ENCODE measurements at regions not wholly inside any gene's neighbourhood (a gene's known extent, or its start where the extent isn't known, plus 50 kb on each side); places are given as distances from the start of the nearest gene placed in this dataset.

- H3K27ac ChIP-seq: no peak overlapping the region
- ATAC-seq (no peak), DNase-seq (no peak)
- H3K4me1 ChIP-seq: no peaks in the 10 kb centered on the region
- WGBS (ENCODE audit: insufficient coverage, low coverage, low lambda C conversion rate, missing lambda C conversion rate): 30% methylated on average over 3 of the region's 14 CpGs
- H3K27me3 ChIP-seq: no peaks in the 10 kb centered on the region
- no peaks in the 10 kb centered on the region for H3K36me3 ChIP-seq
- H3K9me3 ChIP-seq: no peaks in the 10 kb centered on the region
- TF ChIP-seq, protein P1, sequence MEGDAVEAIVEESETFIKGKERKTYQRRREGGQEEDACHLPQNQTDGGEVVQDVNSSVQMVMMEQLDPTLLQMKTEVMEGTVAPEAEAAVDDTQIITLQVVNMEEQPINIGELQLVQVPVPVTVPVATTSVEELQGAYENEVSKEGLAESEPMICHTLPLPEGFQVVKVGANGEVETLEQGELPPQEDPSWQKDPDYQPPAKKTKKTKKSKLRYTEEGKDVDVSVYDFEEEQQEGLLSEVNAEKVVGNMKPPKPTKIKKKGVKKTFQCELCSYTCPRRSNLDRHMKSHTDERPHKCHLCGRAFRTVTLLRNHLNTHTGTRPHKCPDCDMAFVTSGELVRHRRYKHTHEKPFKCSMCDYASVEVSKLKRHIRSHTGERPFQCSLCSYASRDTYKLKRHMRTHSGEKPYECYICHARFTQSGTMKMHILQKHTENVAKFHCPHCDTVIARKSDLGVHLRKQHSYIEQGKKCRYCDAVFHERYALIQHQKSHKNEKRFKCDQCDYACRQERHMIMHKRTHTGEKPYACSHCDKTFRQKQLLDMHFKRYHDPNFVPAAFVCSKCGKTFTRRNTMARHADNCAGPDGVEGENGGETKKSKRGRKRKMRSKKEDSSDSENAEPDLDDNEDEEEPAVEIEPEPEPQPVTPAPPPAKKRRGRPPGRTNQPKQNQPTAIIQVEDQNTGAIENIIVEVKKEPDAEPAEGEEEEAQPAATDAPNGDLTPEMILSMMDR (IDR thresholded peaks at IDR 0.05): no peak
- no peak for TF ChIP-seq POLR2A (IDR thresholded peaks at IDR 0.05)
- H3K4me3 ChIP-seq: no peak overlapping the region
- intact Hi-C loops (cut with DNase I): no loop called here
These were observed 123.9 kb upstream of the VSTM2B start for GRCh38 chr19:29401712-29402421.

DNA sequence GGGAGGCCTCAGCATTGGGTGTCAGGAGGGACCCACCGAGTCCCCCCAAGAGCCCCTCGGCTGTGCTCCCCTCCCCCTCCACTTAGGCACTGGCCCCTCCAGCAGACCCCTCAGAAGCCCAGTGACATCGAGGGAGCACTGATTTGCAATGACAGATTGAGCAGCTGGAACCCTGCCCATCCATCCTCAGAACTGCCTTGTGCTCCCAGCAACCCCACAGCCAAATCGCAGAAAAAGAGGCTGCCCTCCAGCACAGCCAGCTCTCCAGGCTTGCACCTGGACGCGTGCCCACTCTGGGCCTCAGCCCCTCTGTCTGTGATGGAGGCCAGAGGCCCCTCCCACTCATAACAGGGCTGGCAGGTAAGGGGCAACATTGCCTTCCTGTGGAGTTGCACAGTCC lies 123.2 kb upstream of the VSTM2B start:
- ATAC-seq: no peak
- WGBS (ENCODE audit: insufficient coverage, low coverage, low lambda C conversion rate, missing lambda C conversion rate): 40% methylated on average over 1 of the region's 6 CpGs

DNA sequence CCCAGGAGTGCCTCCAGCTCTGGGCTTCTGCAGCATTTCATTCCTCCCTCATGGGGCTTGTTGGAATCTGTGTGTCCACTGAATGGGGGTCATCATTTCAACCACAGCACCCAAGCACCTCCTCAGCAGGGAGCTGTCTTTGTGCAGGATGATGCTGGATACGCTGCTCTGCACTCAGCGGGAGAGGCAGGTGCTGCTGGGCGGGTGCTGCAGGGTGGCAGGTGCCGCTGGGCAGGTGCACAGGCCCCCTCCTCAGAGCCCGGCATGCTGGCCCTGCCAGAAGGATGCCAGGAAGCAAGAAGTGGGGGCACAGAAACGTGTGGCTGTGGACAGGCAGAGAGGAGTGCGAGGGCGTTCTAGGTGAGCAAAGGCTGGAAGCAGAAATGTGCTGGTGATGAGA lies 121.8 kb upstream of the VSTM2B start:
- no peak for TF ChIP-seq POLR2A (IDR thresholded peaks at IDR 0.05)
- TF ChIP-seq, protein P1 (IDR thresholded peaks at IDR 0.05): no peak

More for the DNA sequence above, 123.2 kb upstream of the VSTM2B start:
- Histone ChIP-seq H3K27ac (no peak overlapping the region), H3K27me3 (no peaks in the 10 kb centered on the region), H3K4me3 (no peak overlapping the region), H3K4me1 (no peaks in the 10 kb centered on the region), H3K9me3 (no peaks in the 10 kb centered on the region), H3K36me3 (no peaks in the 10 kb centered on the region)
- DNase-seq: no peak
- intact Hi-C loops (cut with DNase I): no loop called here
- TF ChIP-seq, protein P1 (IDR thresholded peaks at IDR 0.05): no peak
- no peak for TF ChIP-seq POLR2A (IDR thresholded peaks at IDR 0.05)

GRCh38 chr19:29404951-29405727 lies 120.7 kb upstream of the VSTM2B start:
- no peaks in the 10 kb centered on the region for H3K4me1 ChIP-seq
- no peaks in the 10 kb centered on the region for H3K36me3 ChIP-seq
- 5% methylated on average over 14 of the region's 33 CpGs for WGBS (ENCODE audit: insufficient coverage, low coverage, low lambda C conversion rate, missing lambda C conversion rate)
- no peak overlapping the region for H3K27ac ChIP-seq
- no peak for TF ChIP-seq POLR2A (IDR thresholded peaks at IDR 0.05)
- TF ChIP-seq, protein P1 (IDR thresholded peaks at IDR 0.05): no peak
- intact Hi-C loops (cut with DNase I): no loop called here
- ATAC-seq (peak in 1 of 4 donors; percentile 19), DNase-seq (no peak)
- no peaks in the 10 kb centered on the region for H3K9me3 ChIP-seq
- no peaks in the 10 kb centered on the region for H3K27me3 ChIP-seq
- no peak overlapping the region for H3K4me3 ChIP-seq

More for the DNA sequence above, 121.8 kb upstream of the VSTM2B start:
- Histone ChIP-seq H3K27me3 (no peaks in the 10 kb centered on the region), H3K4me1 (no peaks in the 10 kb centered on the region), H3K9me3 (no peaks in the 10 kb centered on the region), H3K27ac (no peak overlapping the region), H3K36me3 (no peaks in the 10 kb centered on the region), H3K4me3 (no peak overlapping the region)
- no peak for DNase-seq
- intact Hi-C loops (cut with DNase I): no loop called here
- WGBS (ENCODE audit: insufficient coverage, low coverage, low lambda C conversion rate, missing lambda C conversion rate): 41% methylated on average over 6 of the region's 8 CpGs
- ATAC-seq: no peak

Data from right lobe of liver (tissue), 6 donors.